Posterior vena cava (tissue), 2 donors: ENCODE measurements at regions not wholly inside any gene's neighbourhood (a gene's known extent, or its start where the extent isn't known, plus 50 kb on each side); places are given as distances from the start of the nearest gene placed in this dataset.

ENCODE experiments used
- DNase-seq: peaks from one replicate; pipeline ENCODE4 v3.0.0-alpha.2; 2020; ENCODE audit warnings: low spot score
- intact Hi-C, 2 donors: fragments of 100-400 bp; cut with DNase I; formaldehyde crosslinking; loops; one replicate each; pipeline versions ENCODE4 v1.14.1 to v1.14.2; 2022 to 2023
- donor health status: DM: yes; HTN: yes; CAD: no.
- donor health status: DM: yes; HTN: yes; CAD: no.

DNA sequence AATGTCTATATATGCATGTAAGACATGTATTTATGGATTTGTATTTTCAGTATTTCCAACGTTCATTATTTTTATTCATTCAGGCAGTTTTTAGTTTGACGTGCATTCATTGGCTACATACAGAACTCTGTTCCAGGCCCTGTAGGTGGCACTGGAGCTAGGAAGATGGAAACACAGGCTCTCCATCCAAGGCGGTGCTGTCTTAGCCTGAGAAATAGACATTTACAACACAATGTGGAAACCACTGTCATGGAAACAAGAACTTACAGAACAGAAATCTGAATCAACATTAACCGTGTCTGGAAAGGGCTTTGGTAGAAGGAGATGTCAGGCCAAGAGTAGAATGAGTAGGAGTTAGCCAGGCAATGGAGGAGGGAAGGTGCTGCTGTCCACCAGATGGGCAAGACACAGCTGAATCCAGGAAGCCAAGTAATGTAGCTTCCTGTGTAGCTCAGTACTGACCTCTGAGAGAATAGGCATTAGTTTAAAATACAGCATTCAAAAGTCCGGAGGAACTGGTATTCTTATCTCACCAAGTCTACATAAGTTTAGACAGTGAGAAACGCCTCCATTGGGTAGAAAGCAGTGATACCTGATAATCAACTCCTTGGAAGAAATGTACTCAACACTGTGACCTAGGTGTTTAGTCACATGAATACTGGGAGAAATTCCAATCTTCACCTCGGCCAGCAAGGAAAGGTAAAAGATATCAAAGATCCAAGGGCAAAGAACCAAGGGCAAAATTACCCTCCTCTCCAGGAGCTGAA is 388.6 kb upstream of the CDH6 start:
- no peak for DNase-seq

DNA sequence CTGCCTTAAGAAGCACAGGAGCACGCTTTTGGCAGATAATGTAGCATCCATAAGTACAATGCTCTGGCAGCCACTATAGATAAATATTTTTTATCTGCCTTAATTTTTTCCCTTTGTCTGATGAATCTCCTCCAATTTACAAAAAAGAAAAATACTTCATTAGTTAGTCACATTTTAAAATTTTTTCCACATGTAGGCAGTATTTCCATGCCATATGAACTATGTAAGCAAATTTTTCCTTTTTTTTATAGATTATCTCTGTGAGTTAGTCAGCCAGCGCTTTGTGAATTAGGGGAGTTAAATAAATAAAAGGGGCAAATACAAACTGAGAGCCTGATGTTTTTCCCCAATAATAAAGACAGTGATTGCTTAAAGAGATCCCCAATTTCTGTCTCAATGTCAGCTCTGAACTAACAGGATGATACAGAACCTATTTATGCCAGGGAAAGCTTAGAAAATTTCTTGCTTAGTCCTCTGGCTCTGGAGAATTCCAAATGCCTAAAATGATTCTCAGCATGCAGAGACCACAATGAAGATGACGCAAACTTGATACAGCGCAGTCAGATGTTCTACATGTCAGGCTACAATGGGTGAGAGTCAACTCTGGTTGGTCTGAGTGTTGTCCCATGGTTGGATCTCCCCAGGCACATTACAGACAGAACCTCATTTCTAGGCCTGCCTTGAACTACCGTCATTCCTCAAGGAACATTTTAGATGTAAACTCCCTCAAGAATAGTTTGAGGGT is 390.4 kb upstream of the CDH6 start:
- intact Hi-C loops, result no loop called here
- DNase-seq, result no peak

More for the DNA sequence above, 388.6 kb upstream of the CDH6 start:
- intact Hi-C loops, result no loop called here

DNA sequence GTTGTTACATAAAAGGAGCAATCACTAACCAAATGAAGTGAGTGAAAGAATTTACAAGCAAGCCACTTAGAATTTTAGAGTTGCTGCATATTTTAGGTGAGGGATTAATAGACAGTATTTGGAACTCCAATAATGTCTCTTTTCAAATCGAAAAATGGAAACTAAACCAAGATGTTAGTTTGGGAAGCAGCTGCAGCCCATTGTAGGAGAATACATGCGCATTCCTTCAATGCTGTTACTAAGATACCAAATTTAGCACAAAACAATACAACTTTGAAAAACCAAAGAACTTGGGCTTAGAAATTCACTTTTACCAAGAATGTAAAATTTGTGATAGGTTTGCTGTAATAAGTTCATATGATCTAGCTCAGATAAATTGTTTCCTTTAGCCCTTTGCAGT is 411.8 kb upstream of the CDH6 start:
- DNase-seq, result no peak
- intact Hi-C loops, result no loop called here

DNA sequence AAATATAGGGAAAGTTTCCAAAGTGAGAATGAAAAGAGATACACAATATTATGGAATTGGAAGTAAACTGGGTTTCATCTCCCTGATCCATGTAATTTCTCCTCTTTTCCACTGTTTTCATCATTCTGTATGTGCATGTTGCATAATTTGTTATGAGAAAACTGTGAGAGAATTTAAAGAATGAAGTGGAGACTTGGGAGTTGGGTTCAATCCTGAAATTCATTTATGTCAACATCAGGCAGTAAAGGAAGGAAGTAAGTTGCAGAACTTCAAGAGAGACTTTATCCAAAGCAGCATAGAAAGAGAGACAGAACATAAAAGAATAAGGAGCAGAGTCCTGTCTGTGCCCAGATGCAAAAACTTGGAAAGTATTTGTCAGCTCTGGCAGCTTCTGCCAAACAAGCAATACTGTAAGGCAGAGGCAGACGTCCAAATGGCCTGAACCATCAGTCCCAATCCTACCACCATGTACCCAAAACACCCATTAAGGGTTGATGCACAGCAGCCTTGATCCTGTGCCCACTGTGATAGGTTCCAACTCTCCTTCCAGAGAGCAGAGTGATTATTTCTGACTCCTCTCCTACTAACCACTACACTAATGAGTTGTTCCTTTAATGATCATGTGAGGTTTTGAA is 425.3 kb upstream of the CDH6 start:
- intact Hi-C loops, result no loop called here
- no peak for DNase-seq

DNA sequence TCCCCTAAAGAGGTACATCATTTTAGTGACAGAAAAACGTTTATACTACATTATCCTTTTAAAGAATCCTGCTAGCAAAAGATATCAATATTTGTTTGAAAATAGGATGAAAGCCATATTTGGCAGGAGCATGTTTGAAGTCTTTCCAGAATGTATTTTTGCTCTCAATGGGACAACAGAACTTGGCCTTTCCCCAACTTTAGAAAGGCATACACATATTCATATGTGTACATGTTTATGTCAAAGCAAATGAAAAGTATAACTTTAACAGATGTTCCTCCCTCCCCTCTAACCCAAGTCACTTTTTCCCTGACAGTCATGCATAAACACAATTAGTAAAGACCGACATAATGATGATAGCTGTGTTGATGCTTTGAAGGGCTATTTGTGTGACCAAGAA is 427.8 kb upstream of the CDH6 start:
- no peak for DNase-seq
- intact Hi-C loops, result no loop called here

DNA sequence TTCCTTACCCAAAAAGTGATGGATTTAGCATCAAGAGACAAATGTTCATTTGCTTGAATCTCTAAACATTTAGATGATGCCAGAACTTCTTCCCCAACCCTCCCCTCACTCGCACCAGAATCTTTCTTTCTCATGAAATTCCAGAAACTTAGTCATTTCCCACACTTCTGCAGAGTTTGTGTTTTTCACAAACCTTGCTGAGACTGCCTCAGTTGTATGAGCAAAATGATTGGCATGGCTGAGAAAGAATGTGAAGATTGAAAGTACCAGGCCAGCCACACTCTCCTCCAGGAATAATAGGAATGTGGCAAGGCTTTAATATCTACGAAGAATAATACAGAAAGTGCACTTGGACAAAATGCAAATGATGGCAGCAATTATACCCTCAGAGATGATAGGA is 428.3 kb upstream of the CDH6 start:
- intact Hi-C loops, result no loop called here
- no peak for DNase-seq

DNA sequence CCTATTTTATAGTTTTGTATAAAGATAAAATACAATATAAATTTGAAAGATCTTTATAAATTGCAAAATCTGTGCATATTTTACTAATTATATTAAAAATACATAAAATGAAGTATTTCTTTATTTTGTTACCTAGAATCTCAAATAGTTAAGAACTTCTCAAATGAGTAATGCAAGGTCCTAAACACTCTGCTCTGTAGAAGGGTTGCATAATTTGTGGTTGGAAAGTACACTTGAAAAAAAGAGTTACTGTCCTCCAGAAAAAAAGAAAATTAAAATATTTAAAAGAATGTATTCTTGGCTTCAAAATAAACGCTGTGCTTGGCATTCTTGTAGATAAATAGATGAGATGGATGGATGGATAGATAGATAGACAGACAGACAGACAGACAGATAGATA is 428.8 kb upstream of the CDH6 start:
- no peak for DNase-seq
- intact Hi-C loops, result no loop called here

DNA sequence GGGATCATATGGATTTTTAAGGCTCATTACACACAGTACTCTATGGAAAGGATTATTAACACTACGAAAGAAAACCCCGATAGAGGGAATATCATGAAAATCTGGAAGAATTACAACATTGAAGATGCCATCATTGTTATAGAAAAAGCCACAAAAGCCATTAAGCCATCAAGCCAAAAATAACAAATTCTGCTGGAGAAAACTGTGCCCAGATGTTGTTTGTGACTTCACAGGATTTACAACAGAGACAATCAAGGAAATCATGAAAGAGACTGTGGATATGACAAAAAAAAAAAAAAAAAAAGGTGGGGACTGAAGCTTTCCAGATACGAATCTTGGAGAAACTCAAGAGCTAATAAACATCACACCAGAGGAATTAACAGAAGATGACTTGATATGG is 433.8 kb upstream of the CDH6 start:
- intact Hi-C loops, result no loop called here
- DNase-seq, result no peak

DNA sequence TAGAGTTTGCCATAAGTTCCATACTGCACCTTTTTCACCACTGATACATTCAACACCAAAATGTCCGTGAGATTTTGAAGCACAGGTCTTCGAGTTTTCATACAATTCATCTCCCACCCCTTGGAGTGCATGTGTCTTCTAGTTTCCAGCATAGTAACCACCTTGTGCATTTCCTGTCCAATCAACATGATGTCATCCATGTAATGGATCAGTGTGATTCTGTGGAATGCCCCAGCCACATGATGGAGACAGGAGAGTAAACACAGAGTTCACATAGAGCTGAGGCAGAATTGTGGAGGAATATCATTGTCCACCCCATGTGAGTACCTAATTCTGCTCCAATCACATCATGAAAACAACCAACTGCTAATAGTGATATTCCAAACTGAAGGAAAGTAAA is 441.5 kb upstream of the CDH6 start:
- intact Hi-C loops, result no loop called here
- DNase-seq, result no peak

DNA sequence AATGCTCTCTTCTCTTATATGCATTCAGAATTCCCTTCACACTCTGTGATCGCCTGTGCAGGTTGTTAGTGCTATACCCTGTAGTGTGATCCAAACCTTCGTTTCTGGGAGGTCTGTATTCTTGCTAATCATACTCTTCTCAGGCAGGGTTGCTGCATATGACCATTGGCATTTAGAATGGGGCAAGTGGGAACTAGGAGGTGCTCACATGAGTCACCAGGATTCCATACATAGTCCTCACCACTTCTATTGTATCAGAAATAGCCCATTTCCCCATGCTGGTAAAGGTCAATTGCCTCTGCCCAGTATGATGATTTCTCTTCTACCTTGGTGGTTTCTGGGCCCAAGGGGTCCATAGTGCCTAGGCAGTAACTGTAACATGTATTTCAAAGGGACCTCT is 443.5 kb upstream of the CDH6 start:
- intact Hi-C loops, result no loop called here
- no peak for DNase-seq

DNA sequence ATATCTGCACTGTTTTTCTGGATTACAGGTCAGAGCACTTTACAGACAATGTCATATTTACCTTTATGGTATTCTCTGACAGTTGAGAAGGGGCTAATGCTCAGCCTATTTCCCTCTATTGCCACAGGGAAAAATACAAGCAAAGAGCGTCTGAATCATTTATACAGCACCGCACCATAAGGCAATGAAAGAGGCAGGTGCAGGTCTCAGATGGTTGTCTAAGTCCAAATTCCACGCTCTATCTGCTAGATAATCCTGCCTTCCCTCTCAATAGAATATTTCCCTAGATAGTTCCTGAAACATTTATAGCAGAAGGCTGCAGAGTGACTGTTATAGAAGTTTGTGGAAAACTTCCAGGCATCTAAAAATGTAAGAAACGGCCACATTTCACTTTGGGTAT is 446.1 kb upstream of the CDH6 start:
- intact Hi-C loops, result no loop called here

DNA sequence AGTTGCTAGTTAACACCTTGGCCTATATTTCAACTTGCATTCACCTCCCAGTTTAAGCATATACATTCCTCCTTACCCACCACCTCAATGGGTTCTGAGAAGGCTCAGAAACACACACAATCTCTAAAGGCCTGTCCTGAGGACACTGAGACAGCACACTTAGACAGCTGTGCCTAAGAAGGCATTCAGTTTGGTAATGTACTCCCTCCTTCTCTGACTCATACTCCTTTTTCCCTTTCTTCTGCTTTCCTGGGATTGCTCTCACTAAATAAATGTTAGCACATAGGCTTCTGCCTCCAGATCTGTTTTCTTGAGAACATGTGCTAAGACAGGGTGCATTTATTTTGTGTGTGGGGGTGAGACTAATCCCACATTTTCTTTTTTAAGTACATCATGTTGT is 456.8 kb upstream of the CDH6 start:
- DNase-seq, result no peak
- intact Hi-C loops, result no loop called here

More for the DNA sequence above, 446.1 kb upstream of the CDH6 start:
- no peak for DNase-seq

DNA sequence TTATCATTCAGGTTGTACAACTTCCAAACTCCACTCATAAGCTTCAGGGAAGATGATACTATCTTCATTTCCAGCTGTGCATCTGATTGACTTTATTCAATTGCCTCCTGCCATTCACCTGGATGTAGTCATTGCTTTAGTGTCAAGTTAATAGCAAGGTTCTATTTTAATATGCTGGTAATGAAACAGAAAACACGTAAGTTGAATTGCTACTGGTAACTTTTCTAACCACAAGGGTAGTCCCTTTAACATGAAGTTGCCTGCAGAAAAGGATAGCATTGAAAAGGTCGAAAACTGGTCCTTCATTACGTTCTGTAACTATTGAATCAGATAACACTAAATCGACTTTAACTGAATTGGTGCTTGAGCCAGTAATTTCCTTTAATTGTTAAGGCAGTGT is 459.4 kb upstream of the CDH6 start:
- intact Hi-C loops, result no loop called here
- no peak for DNase-seq

DNA sequence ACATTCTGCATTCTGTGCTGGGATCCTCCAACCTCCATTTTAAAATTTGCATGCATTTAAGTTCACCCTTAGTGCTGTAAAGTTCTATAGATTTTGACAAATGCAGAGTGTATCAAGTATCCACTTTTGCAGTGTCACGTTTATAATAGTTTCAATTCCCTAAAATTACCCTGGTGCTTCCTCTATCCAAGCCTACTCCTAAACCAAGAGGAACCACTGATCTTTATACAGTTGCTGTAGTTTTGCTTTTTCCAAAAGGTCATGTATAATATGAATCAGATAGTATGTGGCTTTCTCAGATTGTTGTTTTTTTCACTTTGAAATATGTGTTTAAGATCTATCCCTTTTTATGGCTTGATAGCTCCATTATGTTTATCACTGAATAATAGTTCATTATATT is 468.4 kb upstream of the CDH6 start:
- intact Hi-C loops, result no loop called here
- DNase-seq, result no peak

DNA sequence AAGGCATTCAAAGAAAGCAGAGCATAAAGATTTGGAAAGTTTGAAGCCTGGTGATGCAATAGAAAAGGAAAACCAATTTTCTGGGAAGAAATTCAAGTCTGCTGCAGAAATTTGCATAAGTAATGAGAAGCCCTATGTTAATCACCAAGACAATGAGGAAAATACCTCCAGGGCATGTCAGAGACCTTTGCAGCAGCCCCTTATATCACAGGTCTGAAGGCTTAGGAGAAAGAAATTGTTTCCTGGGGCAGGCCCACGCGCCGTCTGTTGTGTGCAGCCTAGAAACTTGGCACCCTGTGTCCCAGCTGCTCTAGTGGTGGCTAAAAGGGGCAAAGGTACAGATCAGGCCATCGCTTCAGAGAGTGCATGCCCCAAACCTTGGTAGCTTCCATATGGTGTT is 495.3 kb upstream of the CDH6 start:
- intact Hi-C loops, result no loop called here
- no peak for DNase-seq

DNA sequence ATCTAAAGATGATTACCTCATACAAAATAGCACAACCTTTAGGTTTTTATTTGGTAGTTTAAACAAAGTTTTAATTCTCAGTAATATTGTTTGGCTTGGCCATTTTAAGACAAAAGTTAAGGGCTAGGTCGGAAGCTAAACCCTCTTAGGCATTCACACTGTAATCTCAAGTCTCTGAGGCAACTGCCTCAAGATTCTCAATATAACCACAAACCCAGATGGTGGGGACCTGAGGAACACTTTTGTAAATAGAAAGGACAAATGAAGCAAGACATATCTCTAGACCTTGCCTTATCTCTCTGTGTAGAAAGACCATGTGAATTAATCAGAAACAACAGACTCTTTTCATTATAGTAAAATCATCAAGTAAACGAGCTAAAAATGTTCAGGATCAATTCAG is 500.2 kb upstream of the CDH6 start:
- intact Hi-C loops, result no loop called here
- DNase-seq, result no peak

DNA sequence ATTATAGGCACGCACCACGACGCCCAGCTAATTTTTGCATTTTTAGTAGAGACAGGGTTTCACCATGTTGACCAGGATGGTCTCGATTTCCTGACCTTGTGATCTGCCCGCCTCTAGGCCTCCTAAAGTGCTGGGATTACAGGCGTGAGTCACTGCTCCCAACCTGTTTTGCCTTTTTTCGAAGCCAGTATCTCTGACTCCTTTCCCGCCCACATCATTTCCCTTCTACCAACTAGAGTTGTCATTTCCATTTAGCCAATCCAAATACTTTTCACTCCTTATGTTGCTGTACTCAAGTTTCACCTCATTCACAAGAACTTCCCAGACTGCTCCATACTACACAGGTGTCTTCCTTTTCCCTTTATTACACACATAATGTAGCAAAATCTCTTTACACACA is 502.6 kb upstream of the CDH6 start:
- intact Hi-C loops, result no loop called here
- no peak for DNase-seq

DNA sequence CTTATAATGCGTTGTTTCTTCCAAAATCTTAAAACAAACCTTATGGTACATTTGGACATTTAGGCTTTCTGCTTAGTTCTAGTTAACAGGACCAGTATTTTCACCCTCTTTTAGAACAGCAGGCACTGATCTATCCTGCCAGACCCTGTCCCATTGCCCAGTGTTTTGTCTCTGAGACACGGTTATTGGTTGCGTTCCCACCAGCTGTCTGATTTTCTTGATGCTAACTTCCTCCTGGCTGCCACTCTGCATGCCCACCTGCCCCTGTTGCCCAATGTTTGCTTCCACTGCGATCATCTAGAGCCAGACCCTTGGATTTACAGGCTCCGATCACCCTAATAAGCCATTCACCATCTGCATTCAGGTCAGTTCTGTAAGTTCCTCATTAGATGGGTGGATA is 506.0 kb upstream of the CDH6 start:
- no peak for DNase-seq
- intact Hi-C loops, result loop anchor here in 1 of 2 donors (10.0 kb wide), 1 partner anchor 1813 kb away; no protein-coding TSS in a partner anchor

DNA sequence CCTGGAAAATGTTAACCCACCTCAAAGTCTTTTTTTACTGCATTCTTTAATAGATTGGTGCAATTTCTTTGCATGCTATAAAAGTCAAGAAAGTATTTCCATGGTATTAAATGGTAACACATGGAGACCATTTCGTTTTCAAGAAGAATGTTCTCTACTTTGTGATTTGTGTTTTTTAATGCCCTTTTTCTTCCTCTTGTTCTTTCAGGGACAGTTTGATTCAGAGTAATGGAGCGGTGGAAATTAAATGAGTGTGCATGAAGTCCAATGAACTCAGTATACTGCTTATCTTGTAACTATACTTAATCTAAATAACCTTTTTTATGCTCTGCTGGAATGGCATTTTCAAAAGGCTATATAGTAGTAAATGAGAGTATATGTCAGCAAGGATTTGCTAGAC is 507.0 kb upstream of the CDH6 start:
- intact Hi-C loops, result loop anchor here in 1 of 2 donors (10.0 kb wide), 1 partner anchor 1812 kb away; no protein-coding TSS in a partner anchor
- no peak for DNase-seq

DNA sequence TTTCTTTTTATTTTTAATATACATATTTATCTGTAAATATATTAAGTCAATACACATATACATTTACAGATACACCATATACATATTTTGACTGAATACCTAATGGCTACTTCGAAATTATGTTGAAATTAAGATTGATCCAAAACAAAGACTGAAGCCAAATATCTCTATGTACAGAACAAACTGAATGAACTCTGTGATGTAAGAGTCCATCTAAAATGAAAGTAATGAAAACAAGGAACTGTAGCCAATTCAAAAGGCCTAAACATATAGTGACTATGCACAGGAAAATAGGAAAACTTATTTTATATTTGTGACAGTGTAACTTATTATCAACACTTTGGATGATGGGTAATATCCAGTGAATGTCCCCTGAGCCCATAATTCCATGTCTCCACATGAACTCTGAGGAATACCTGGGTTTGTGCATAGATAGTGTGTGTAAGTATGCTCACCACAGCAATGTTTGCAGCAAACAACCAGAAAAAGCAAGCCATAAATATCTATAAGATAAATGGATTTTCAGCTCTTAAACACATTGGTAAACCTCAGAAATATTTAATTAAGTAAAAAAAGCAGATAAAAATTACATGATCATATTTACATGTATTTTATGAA is 517.2 kb upstream of the CDH6 start:
- intact Hi-C loops, result no loop called here
- no peak for DNase-seq
